Caco-2 (cell line): ENCODE measurements at regions not wholly inside any gene's neighbourhood (a gene's known extent, or its start where the extent isn't known, plus 50 kb on each side); places are given as distances from the start of the nearest gene placed in this dataset.
"Not testable (repeated sequence)": the region's sequence is repeated elsewhere in the genome, so short reads cannot be mapped to it uniquely, and the experiment has no call there.

Experiments
- BruUV-seq: library from RNA; stranded (reverse); fragments of 400-500 nt; replicated peaks from 2 replicates; lab custom pipeline; 2021; lab: Mats Ljungman, UMichigan
- CTCF ChIA-PET: fragments of 300-600 bp; sonication (Branson Sonifier 250); formaldehyde crosslinking; loops from one replicate; lab custom pipeline; 2022; ENCODE audit warnings: antibody characterized with exemption; lab: Charles Lee
- POLR2A ChIA-PET: fragments of 300-600 bp; sonication (Branson Sonifier 250); formaldehyde crosslinking; loops from one replicate; lab custom pipeline; 2022; ENCODE audit warnings: antibody characterized with exemption; lab: Charles Lee
- DNase-seq, 2 experiments: peaks; one replicate each; pipeline versions ENCODE4 v3.0.0 to v3.0.0-alpha.2; 2020 to 2022
- H3K27me3 ChIP-seq: replicated peaks from 2 replicates; pipeline ENCODE4 v1.6.0; 2011; ENCODE audit warnings: low read length; ENCODE audit not compliant: control insufficient read depth, insufficient read depth
- H3K36me3 ChIP-seq: 2 replicates; pipeline ENCODE4 v1.5.1; 2011; ENCODE audit warnings: low read length; ENCODE audit not compliant: control insufficient read depth, insufficient read depth
- H3K4me1 ChIP-seq: fragments of 250-450 bp; sonication (Bioruptor Pico); 2 replicates; pipeline ENCODE4 v1.5.1; 2020; ENCODE audit warnings: mild to moderate bottlenecking
- H3K4me3 ChIP-seq: 2 replicates; pipeline ENCODE4 v1.5.1; 2011; ENCODE audit warnings: low read depth, mild to moderate bottlenecking, control low read depth, low read length
- H3K9me3 ChIP-seq: fragments of 250-450 bp; sonication (Bioruptor Pico); 2 replicates; pipeline ENCODE4 v1.5.1; 2020; ENCODE audit warnings: mild to moderate bottlenecking, moderate library complexity
- H3K27ac Mint-ChIP-seq: one replicate; pipeline ENCODE4 v1.8.0; 2022; ENCODE audit warnings: mixed read lengths; ENCODE audit not compliant: unreplicated experiment
- H3K27me3 Mint-ChIP-seq: one replicate; pipeline ENCODE4 v1.8.0; 2022; ENCODE audit warnings: mixed read lengths; ENCODE audit not compliant: insufficient read depth, unreplicated experiment
- H3K36me3 Mint-ChIP-seq: one replicate; pipeline ENCODE4 v1.8.0; 2022; ENCODE audit warnings: mild to moderate bottlenecking, mixed read lengths; ENCODE audit not compliant: insufficient read depth, unreplicated experiment
- H3K4me1 Mint-ChIP-seq: one replicate; pipeline ENCODE4 v1.8.0; 2022; ENCODE audit warnings: low read depth, mixed read lengths; ENCODE audit not compliant: unreplicated experiment
- H3K4me3 Mint-ChIP-seq: one replicate; pipeline ENCODE4 v1.8.0; 2022; ENCODE audit warnings: mild to moderate bottlenecking, moderate library complexity, mixed read lengths; ENCODE audit not compliant: unreplicated experiment
- H3K9me3 Mint-ChIP-seq: one replicate; pipeline ENCODE4 v1.8.0; 2022; ENCODE audit warnings: mixed read lengths; ENCODE audit not compliant: unreplicated experiment
- intact Hi-C: fragments of 100-400 bp; cut with micrococcal nuclease; formaldehyde crosslinking; loops from one replicate; pipeline ENCODE4 v1.10.0; 2022; ENCODE audit not compliant: unreplicated experiment
- TF ChIP-seq, protein P1 (sequence below), 2 experiments: fragments of 200-600 bp in 1 of 2; IDR thresholded peaks; 1 replicate in 1 of 2; 2 replicates in 1 of 2; pipeline versions ENCODE4 v1.5.1 to v1.8.0; 2011 to 2022; ENCODE audit warnings: antibody characterized with exemption in 1 of 2, control low read depth in 1 of 2, inconsistent platforms in 1 of 2, low read depth in 1 of 2, low read length in 1 of 2, mild to moderate bottlenecking in 1 of 2, moderate library complexity in 1 of 2; ENCODE audit not compliant: insufficient read depth in 1 of 2, severe bottlenecking in 1 of 2, unreplicated experiment in 1 of 2

- H3K27ac Mint-ChIP-seq: no peak overlapping the region
- H3K9me3 Mint-ChIP-seq: peaks cover 54% of the 10 kb centered on the region
- H3K9me3 ChIP-seq: peaks cover 17% of the 10 kb centered on the region
- DNase-seq: no peak
- H3K27me3 Mint-ChIP-seq: no peaks in the 10 kb centered on the region
- no peak overlapping the region for H3K4me3 Mint-ChIP-seq
- POLR2A ChIA-PET: no interaction called here
- no peaks in the 10 kb centered on the region for H3K36me3 ChIP-seq
- no peaks in the 10 kb centered on the region for H3K4me1 ChIP-seq
- no peaks in the 10 kb centered on the region for H3K36me3 Mint-ChIP-seq
- BruUV-seq: no TSS peak
- intact Hi-C loops: no loop called here
- no peak overlapping the region for H3K4me3 ChIP-seq
- no peaks in the 10 kb centered on the region for H3K27me3 ChIP-seq
- H3K4me1 Mint-ChIP-seq: no peaks in the 10 kb centered on the region
- CTCF ChIA-PET: no interaction called here
- TF ChIP-seq, protein P1, sequence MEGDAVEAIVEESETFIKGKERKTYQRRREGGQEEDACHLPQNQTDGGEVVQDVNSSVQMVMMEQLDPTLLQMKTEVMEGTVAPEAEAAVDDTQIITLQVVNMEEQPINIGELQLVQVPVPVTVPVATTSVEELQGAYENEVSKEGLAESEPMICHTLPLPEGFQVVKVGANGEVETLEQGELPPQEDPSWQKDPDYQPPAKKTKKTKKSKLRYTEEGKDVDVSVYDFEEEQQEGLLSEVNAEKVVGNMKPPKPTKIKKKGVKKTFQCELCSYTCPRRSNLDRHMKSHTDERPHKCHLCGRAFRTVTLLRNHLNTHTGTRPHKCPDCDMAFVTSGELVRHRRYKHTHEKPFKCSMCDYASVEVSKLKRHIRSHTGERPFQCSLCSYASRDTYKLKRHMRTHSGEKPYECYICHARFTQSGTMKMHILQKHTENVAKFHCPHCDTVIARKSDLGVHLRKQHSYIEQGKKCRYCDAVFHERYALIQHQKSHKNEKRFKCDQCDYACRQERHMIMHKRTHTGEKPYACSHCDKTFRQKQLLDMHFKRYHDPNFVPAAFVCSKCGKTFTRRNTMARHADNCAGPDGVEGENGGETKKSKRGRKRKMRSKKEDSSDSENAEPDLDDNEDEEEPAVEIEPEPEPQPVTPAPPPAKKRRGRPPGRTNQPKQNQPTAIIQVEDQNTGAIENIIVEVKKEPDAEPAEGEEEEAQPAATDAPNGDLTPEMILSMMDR (IDR thresholded peaks at IDR 0.05; ENCODE audit: insufficient read depth in 1 of 2, low read depth in 1 of 2, low read length in 1 of 2, severe bottlenecking in 1 of 2, unreplicated experiment in 1 of 2): no peak
Observed at GRCh38 chr7:110317541-110318265, 773.2 kb upstream of the LRRN3 start.

- H3K4me1 Mint-ChIP-seq, intact Hi-C loops, BruUV-seq, H3K36me3 ChIP-seq, POLR2A ChIA-PET, H3K27me3 ChIP-seq, H3K27me3 Mint-ChIP-seq, H3K4me1 ChIP-seq, H3K27ac Mint-ChIP-seq, H3K4me3 ChIP-seq, CTCF ChIA-PET, H3K36me3 Mint-ChIP-seq, H3K4me3 Mint-ChIP-seq: not testable (repeated sequence)
- H3K9me3 ChIP-seq: peaks cover 17% of the 10 kb centered on the region
- peak; percentile 33 to 36 for DNase-seq
- peaks cover 45% of the 10 kb centered on the region for H3K9me3 Mint-ChIP-seq
Observed at GRCh38 chr7:110320285-110320684, 770.6 kb upstream of the LRRN3 start.

GRCh38 chr7:110322796-110323195, 768.1 kb upstream of the LRRN3 start:
- H3K27ac Mint-ChIP-seq: no peak overlapping the region
- no peaks in the 10 kb centered on the region for H3K36me3 Mint-ChIP-seq
- intact Hi-C loops: no loop called here
- no peak overlapping the region for H3K4me3 Mint-ChIP-seq
- Histone ChIP-seq H3K36me3 (no peaks in the 10 kb centered on the region), H3K9me3 (peaks cover 17% of the 10 kb centered on the region), H3K27me3 (no peaks in the 10 kb centered on the region), H3K4me1 (no peaks in the 10 kb centered on the region), H3K4me3 (no peak overlapping the region)
- no peaks in the 10 kb centered on the region for H3K27me3 Mint-ChIP-seq
- no peaks in the 10 kb centered on the region for H3K4me1 Mint-ChIP-seq
- BruUV-seq: no TSS peak
- DNase-seq: no peak
- TF ChIP-seq, protein P1 (IDR thresholded peaks at IDR 0.05; ENCODE audit: insufficient read depth in 1 of 2, low read depth in 1 of 2, low read length in 1 of 2, severe bottlenecking in 1 of 2, unreplicated experiment in 1 of 2): no peak
- POLR2A ChIA-PET: no interaction called here
- peaks cover 33% of the 10 kb centered on the region for H3K9me3 Mint-ChIP-seq
- CTCF ChIA-PET: no interaction called here
